Transverse colon (tissue), 4 donors: ENCODE measurements at regions not wholly inside any gene's neighbourhood (a gene's known extent, or its start where the extent isn't known, plus 50 kb on each side); places are given as distances from the start of the nearest gene placed in this dataset.

Experiments used
- DNase-seq: peaks from one replicate; pipeline ENCODE4 v3.0.0-alpha.2; 2019
- H3K27ac ChIP-seq, 4 donors: fragments of 200-600 bp; sonication (generic); 2 replicates each; pipeline ENCODE4 v1.5.1; 2016 to 2018; ENCODE audit warnings: inconsistent platforms in 4 of 4
- H3K27me3 ChIP-seq: fragments of 200-600 bp; sonication (generic); 2 replicates; pipeline ENCODE4 v1.5.1; 2017; ENCODE audit warnings: inconsistent platforms
- H3K36me3 ChIP-seq, 4 donors: fragments of 200-600 bp; sonication (generic); 2 replicates each; pipeline ENCODE4 v1.5.1; 2017 to 2019; ENCODE audit warnings: inconsistent platforms in 4 of 4
- H3K4me1 ChIP-seq, 4 donors: fragments of 200-600 bp; sonication (generic); 2 replicates each; pipeline ENCODE4 v1.5.1; 2017 to 2020; ENCODE audit warnings: inconsistent platforms in 4 of 4
- H3K4me3 ChIP-seq, 4 donors: fragments of 200-600 bp; sonication (generic); 1 replicate in 1 of 4; 2 replicates in 3 of 4; pipeline versions ENCODE4 v1.5.1 to v1.6.1; 2017 to 2019; ENCODE audit warnings: inconsistent platforms in 4 of 4
- H3K9me3 ChIP-seq, 2 donors: fragments of 200-600 bp; sonication (generic); 2 replicates each; pipeline ENCODE4 v1.5.1; 2017 to 2019; ENCODE audit warnings: inconsistent platforms in 2 of 2
- CTCF ChIP-seq, 5 experiments: fragments of 200-600 bp in 3 of 5; fragments of 450-650 bp in 2 of 5; sonication (generic) in 3 of 5; IDR thresholded peaks; 1 replicate in 2 of 5; 2 replicates in 3 of 5; pipeline ENCODE4 v1.5.1; 2016 to 2017; ENCODE audit warnings: antibody characterized with exemption in 5 of 5, inconsistent platforms in 3 of 5, mild to moderate bottlenecking in 2 of 5, moderate library complexity in 1 of 5
- EP300 ChIP-seq: sonication (generic); formaldehyde crosslinking; IDR thresholded peaks from one replicate; pipeline ENCODE4 v1.6.1; 2017; ENCODE audit warnings: antibody characterized with exemption, low read depth
- POLR2A ChIP-seq: fragments of 450-650 bp; IDR thresholded peaks from one replicate; pipeline ENCODE4 v1.6.1; 2016; ENCODE audit warnings: antibody characterized with exemption, mild to moderate bottlenecking, moderate library complexity
- POLR2AphosphoS5 ChIP-seq, 3 donors: sonication (generic); formaldehyde crosslinking; IDR thresholded peaks; one replicate each; pipeline ENCODE4 v1.6.1; 2016; ENCODE audit warnings: antibody characterized with exemption in 3 of 3
- WGBS, 2 donors: methylation state at CpG; one replicate each; pipeline ENCODE4 v1.1.5; 2018; ENCODE audit warnings: low coverage in 1 of 2; 5-methylcytosine and 5-hydroxymethylcytosine counted together
- in situ Hi-C, 4 donors: fragments of 200-750 bp; cut with MboI; loops; one replicate each; pipeline versions ENCODE4 v1.15.0 to v1.15.1; 2017; ENCODE audit warnings: low sequenced_read_pairs in 3 of 4, low pct_ligation_motif_present in 1 of 4, low pct_unique_long_range_greater_than_20kb in 1 of 4
- intact Hi-C: fragments of 100-400 bp; cut with DNase I; formaldehyde crosslinking; loops from one replicate; pipeline ENCODE4 v1.15.1; 2023; ENCODE audit warnings: low total_unique reads

GRCh38 chr12:108457006-108457733, 57.9 kb upstream of the FICD start:
- no peaks in the 10 kb centered on the region for H3K9me3 ChIP-seq
- 12 to 45% methylated on average over 2 to 4 of the region's 4 CpGs for WGBS, 2 donors
- no peak overlapping the region for H3K4me3 ChIP-seq
- no peaks in the 10 kb centered on the region for H3K4me1 ChIP-seq
- H3K27me3 ChIP-seq: peaks cover 6% of the 10 kb centered on the region
- DNase-seq: no peak
- H3K27ac ChIP-seq: no peak overlapping the region
- TF ChIP-seq CTCF (IDR thresholded peaks at IDR 0.05): peak; percentile 45 to 52 (median 49)
- no peak for TF ChIP-seq POLR2A
- TF ChIP-seq EP300: no peak
- H3K36me3 ChIP-seq: no peaks in the 10 kb centered on the region
- in situ Hi-C loops: no loop called here
- intact Hi-C loops: no loop called here

- in situ Hi-C loops: no loop called here
- DNase-seq: no peak
- 58 to 70% methylated on average over 2 to 4 of the region's 4 CpGs for WGBS, 2 donors
- Histone ChIP-seq H3K4me3 (no peak overlapping the region), H3K9me3 (no peaks in the 10 kb centered on the region), H3K27me3 (peaks cover 6% of the 10 kb centered on the region), H3K4me1 (no peaks in the 10 kb centered on the region), H3K36me3 (no peaks in the 10 kb centered on the region), H3K27ac (no peak overlapping the region)
- intact Hi-C loops: no loop called here
- TF ChIP-seq EP300 (no peak), CTCF (IDR thresholded peaks at IDR 0.05) (no peak), POLR2AphosphoS5 (IDR thresholded peaks at IDR 0.05) (no peak), POLR2A (no peak)
Measured at GRCh38 chr12:108455706-108456105, 59.4 kb upstream of the FICD start.

- intact Hi-C loops: no loop called here
- DNase-seq: no peak
- no peaks in the 10 kb centered on the region for H3K4me1 ChIP-seq
- no peak overlapping the region for H3K4me3 ChIP-seq
- TF ChIP-seq POLR2A (no peak), EP300 (no peak), POLR2AphosphoS5 (IDR thresholded peaks at IDR 0.05) (no peak), CTCF (IDR thresholded peaks at IDR 0.05) (no peak)
- WGBS, 2 donors: 80% methylated on average over 5 of the region's 5 CpGs; no CpG with 5 or more reads in 1 of the 2 donors
- H3K27ac ChIP-seq: no peak overlapping the region
- peaks cover 6% of the 10 kb centered on the region for H3K27me3 ChIP-seq
- no peaks in the 10 kb centered on the region for H3K9me3 ChIP-seq
- in situ Hi-C loops: no loop called here
- no peaks in the 10 kb centered on the region for H3K36me3 ChIP-seq
Measured at GRCh38 chr12:108454539-108455139, 60.4 kb upstream of the FICD start.

- Histone ChIP-seq H3K4me3 (no peak overlapping the region), H3K36me3 (no peaks in the 10 kb centered on the region), H3K27ac (no peak overlapping the region), H3K4me1 (no peaks in the 10 kb centered on the region), H3K9me3 (no peaks in the 10 kb centered on the region), H3K27me3 (peaks cover 6% of the 10 kb centered on the region)
- no peak for DNase-seq
- 38 to 58% methylated on average over 2 of the region's 2 CpGs for WGBS, 2 donors
- intact Hi-C loops: no loop called here
- in situ Hi-C loops: no loop called here
- TF ChIP-seq EP300 (no peak), POLR2AphosphoS5 (IDR thresholded peaks at IDR 0.05) (no peak), POLR2A (no peak), CTCF (IDR thresholded peaks at IDR 0.05) (no peak)
Measured at GRCh38 chr12:108449478-108449877, 65.6 kb upstream of the FICD start.
